HepG2 (cell line): ENCODE measurements at regions not wholly inside any gene's neighbourhood (a gene's known extent, or its start where the extent isn't known, plus 50 kb on each side); places are given as distances from the start of the nearest gene placed in this dataset.

ENCODE experiments used
- ATAC-seq: fragments of 200-7000 bp; cut with Tn5 transposase; 3 replicates; pipeline ENCODE4 v1.9.1; 2020; ENCODE audit warnings: mild to moderate bottlenecking, moderate library complexity
- BruUV-seq: library from RNA; stranded (reverse); fragments of 400-500 nt; replicated peaks from 2 replicates; lab custom pipeline; 2021; lab: Mats Ljungman, UMichigan
- CTCF ChIA-PET: fragments of 300-600 bp; formaldehyde crosslinking; extraction: SDS; loops from one replicate; lab custom pipeline; 2021; ENCODE audit warnings: low total read pairs, inconsistent platforms, low intra/inter-chr PET ratio; lab: Yijun Ruan, JAX
- POLR2A ChIA-PET: fragments of 350-600 bp; sonication (Branson Sonifier 250); formaldehyde crosslinking; loops from one replicate; lab custom pipeline; 2020; ENCODE audit warnings: antibody characterized with exemption, inconsistent platforms; lab: Yijun Ruan, JAX
- DNase-seq: peaks from one replicate; pipeline ENCODE4 v3.0.0-alpha.2; 2015; ENCODE audit warnings: low spot score
- FAIRE-seq: peaks from 3 replicates; lab custom pipeline; 2011; peaks lifted over from hg19 to GRCh38; lab: Jason Lieb, UNC
- H2AFZ ChIP-seq: one replicate; pipeline ENCODE4 v1.6.1; 2011; ENCODE audit warnings: low read length, inconsistent platforms
- H3K27ac ChIP-seq: fragments of 300-600 bp; 3 replicates; pipeline ENCODE4 v1.8.0; 2011; ENCODE audit warnings: mixed run types, mild to moderate bottlenecking, mixed read lengths, low read length, inconsistent platforms; ENCODE audit not compliant: insufficient read depth; ENCODE audit errors: extremely low read length
- H3K27me3 ChIP-seq, 2 experiments: fragments of 200-600 bp in 1 of 2; 2 replicates in 1 of 2; 3 replicates in 1 of 2; pipeline versions ENCODE4 v1.6.0 to v1.8.0; 2011; ENCODE audit warnings: low read length in 2 of 2, mild to moderate bottlenecking in 2 of 2, moderate library complexity in 2 of 2, inconsistent platforms in 1 of 2; ENCODE audit not compliant: insufficient read depth in 2 of 2, control insufficient read depth in 1 of 2
- H3K36me3 ChIP-seq, 2 experiments: fragments of 200-600 bp in 1 of 2; replicated peaks in 1 of 2; 2 replicates in 1 of 2; 3 replicates in 1 of 2; pipeline versions ENCODE4 v1.5.1 to v1.8.0; 2011; ENCODE audit warnings: low read length in 2 of 2, inconsistent platforms in 1 of 2; ENCODE audit not compliant: insufficient read depth in 2 of 2, control insufficient read depth in 1 of 2
- H3K4me1 ChIP-seq: 2 replicates; pipeline ENCODE4 v1.5.1; 2012; ENCODE audit warnings: low read length, inconsistent platforms; ENCODE audit not compliant: insufficient read depth
- H3K4me2 ChIP-seq: 2 replicates; pipeline ENCODE4 v1.6.0; 2011; ENCODE audit warnings: low read depth, low read length, inconsistent platforms
- H3K4me3 ChIP-seq, 3 experiments: fragments of 200-600 bp in 1 of 3; sonication (generic), shearing (Covaris generic) in 1 of 3; replicated peaks in 1 of 3; 2 replicates each; pipeline ENCODE4 v1.5.1; 2011 to 2016; ENCODE audit warnings: low read length in 3 of 3, inconsistent platforms in 2 of 3, low read depth in 2 of 3, mild to moderate bottlenecking in 2 of 3, control low read depth in 1 of 3, mixed read lengths in 1 of 3; ENCODE audit not compliant: insufficient read depth in 1 of 3
- H3K79me2 ChIP-seq: one replicate; pipeline ENCODE4 v1.6.1; 2011; ENCODE audit warnings: low read length, inconsistent platforms; ENCODE audit not compliant: insufficient read depth
- H3K9ac ChIP-seq: 2 replicates; pipeline ENCODE4 v1.6.0; 2011; ENCODE audit warnings: mild to moderate bottlenecking, low read depth, low read length, inconsistent platforms; ENCODE audit not compliant: insufficient read depth
- H3K9me3 ChIP-seq: 2 replicates; pipeline ENCODE4 v1.5.1; 2012; ENCODE audit warnings: mild to moderate bottlenecking, low read length
- H4K20me1 ChIP-seq: 2 replicates; pipeline ENCODE4 v1.6.0; 2011; ENCODE audit warnings: inconsistent platforms, mild to moderate bottlenecking, low read length, moderate library complexity; ENCODE audit not compliant: insufficient read depth
- FOSL1 ChIP-seq: sonication (generic); formaldehyde crosslinking; IDR thresholded peaks from 2 replicates; pipeline ENCODE4 v1.9.0; 2021; ENCODE audit warnings: missing genetic modification reagents, borderline replicate concordance
- NFE2L2 ChIP-seq: fragments of 150-350 bp; IDR thresholded peaks from 2 replicates; pipeline ENCODE4 v1.6.1; 2014; ENCODE audit warnings: low read length
- PAX8 ChIP-seq: sonication (generic); formaldehyde crosslinking; IDR thresholded peaks from 2 replicates; pipeline ENCODE4 v1.8.0; 2022; ENCODE audit warnings: mild to moderate bottlenecking, missing genetic modification reagents, borderline replicate concordance
- PITX1 ChIP-seq: sonication (generic); formaldehyde crosslinking; IDR thresholded peaks from 2 replicates; pipeline ENCODE4 v1.5.1; 2020; ENCODE audit warnings: mild to moderate bottlenecking, missing genetic modification reagents
- RAD21 ChIP-seq: fragments of 450-650 bp; formaldehyde crosslinking; IDR thresholded peaks from 2 replicates; pipeline ENCODE4 v1.5.0; 2020; ENCODE audit warnings: mild to moderate bottlenecking
- SETDB1 ChIP-seq: sonication (generic); formaldehyde crosslinking; IDR thresholded peaks from 2 replicates; pipeline ENCODE4 v1.5.1; 2020; ENCODE audit warnings: missing genetic modification reagents, mild to moderate bottlenecking, borderline replicate concordance
- SIX1 ChIP-seq: sonication (generic); formaldehyde crosslinking; IDR thresholded peaks from 2 replicates; pipeline ENCODE4 v1.4.0; 2020; ENCODE audit warnings: missing genetic modification reagents, borderline replicate concordance
- SMARCC2 ChIP-seq: fragments of 450-650 bp; IDR thresholded peaks from 2 replicates; pipeline ENCODE4 v1.6.1; 2017; ENCODE audit warnings: antibody characterized with exemption, mild to moderate bottlenecking
- SRSF4 ChIP-seq: fragments of 200-400 bp; formaldehyde crosslinking; IDR thresholded peaks from one replicate; pipeline ENCODE4 v1.6.1; 2018; ENCODE audit warnings: mild to moderate bottlenecking, low read depth, low read length, moderate library complexity; ENCODE audit not compliant: poor library complexity, severe bottlenecking
- SUZ12 ChIP-seq: fragments of 150-350 bp; IDR thresholded peaks from 2 replicates; pipeline ENCODE4 v1.6.1; 2014; ENCODE audit warnings: low read depth, low read length
- ZBTB43 ChIP-seq: sonication (generic); formaldehyde crosslinking; conservative IDR thresholded peaks from 2 replicates; pipeline ENCODE4 v1.4.0; 2020; ENCODE audit warnings: missing genetic modification reagents
- ZNF282 ChIP-seq: fragments of 450-650 bp; IDR thresholded peaks from 2 replicates; pipeline ENCODE4 v1.6.1; 2018; ENCODE audit not compliant: partially characterized antibody
- ZNF350 ChIP-seq: sonication (generic); formaldehyde crosslinking; IDR thresholded peaks from 2 replicates; pipeline ENCODE4 v1.4.0; 2020; ENCODE audit warnings: mild to moderate bottlenecking, low read depth, missing genetic modification reagents, borderline replicate concordance
- ZSCAN31 ChIP-seq: sonication (generic); formaldehyde crosslinking; IDR thresholded peaks from 2 replicates; pipeline ENCODE4 v1.5.0; 2020; ENCODE audit warnings: low read depth, mild to moderate bottlenecking, missing genetic modification reagents
- WGBS: methylation state at CpG from one replicate; pipeline ENCODE4 v1.1.6; 2017; ENCODE audit warnings: low lambda C conversion rate; 5-methylcytosine and 5-hydroxymethylcytosine counted together
- in situ Hi-C: cut with HindIII; loops from 2 replicates; pipeline ENCODE4 v1.10.0; 2017; ENCODE audit warnings: low pct_unique_long_range_greater_than_20kb; ENCODE audit not compliant: extremely low pct_ligation_motif_present
- intact Hi-C: fragments of 100-400 bp; cut with micrococcal nuclease; formaldehyde crosslinking; loops from one replicate; pipeline ENCODE4 v1.10.0; 2022; ENCODE audit not compliant: unreplicated experiment
- TF ChIP-seq, protein P1 (sequence below): sonication (generic); formaldehyde crosslinking; IDR thresholded peaks from 2 replicates; pipeline ENCODE4 v1.4.0; 2020; ENCODE audit warnings: low read depth, mild to moderate bottlenecking, missing genetic modification reagents
- TF ChIP-seq, protein P2 (sequence below): sonication (generic); formaldehyde crosslinking; IDR thresholded peaks from 2 replicates; pipeline ENCODE4 v1.9.0; 2021; ENCODE audit warnings: missing genetic modification reagents, borderline replicate concordance
- TF ChIP-seq, protein P3 (sequence below): sonication (generic); formaldehyde crosslinking; IDR thresholded peaks from 2 replicates; pipeline ENCODE4 v1.8.0; 2022; ENCODE audit warnings: missing genetic modification reagents, mild to moderate bottlenecking, moderate library complexity, borderline replicate concordance

GRCh38 chr6:109238396-109238795, 143.1 kb downstream of the CEP57L1 start:
- FAIRE-seq = no peak
- POLR2A ChIA-PET = no interaction called here
- Histone ChIP-seq H4K20me1 (no peaks in the 10 kb centered on the region), H3K27me3 (no peaks in the 10 kb centered on the region), H3K27ac (no peak overlapping the region), H3K4me2 (no peak overlapping the region), H3K79me2 (no peaks in the 10 kb centered on the region), H3K4me1 (peaks cover 48% of the 10 kb centered on the region), H3K9ac (no peak overlapping the region), H3K4me3 (no peak overlapping the region), H3K36me3 (no peaks in the 10 kb centered on the region), H2AFZ (no peak overlapping the region), H3K9me3 (no peaks in the 10 kb centered on the region)
- no peak for DNase-seq
- TF ChIP-seq ZSCAN31 (no peak), SMARCC2 (no peak), SIX1 (CRISPR knock-in tag) (no peak), ZNF282 (no peak), ZBTB43 (CRISPR knock-in tag) (no peak), NFE2L2 (no peak), PAX8 (CRISPR knock-in tag) (no peak), SUZ12 (no peak), ZNF350 (CRISPR knock-in tag) (no peak), SETDB1 (no peak), SRSF4 (no peak), PITX1 (no peak), RAD21 (CRISPR knock-in tag) (no peak), FOSL1 (CRISPR knock-in tag) (no peak)
- TF ChIP-seq, protein P1, sequence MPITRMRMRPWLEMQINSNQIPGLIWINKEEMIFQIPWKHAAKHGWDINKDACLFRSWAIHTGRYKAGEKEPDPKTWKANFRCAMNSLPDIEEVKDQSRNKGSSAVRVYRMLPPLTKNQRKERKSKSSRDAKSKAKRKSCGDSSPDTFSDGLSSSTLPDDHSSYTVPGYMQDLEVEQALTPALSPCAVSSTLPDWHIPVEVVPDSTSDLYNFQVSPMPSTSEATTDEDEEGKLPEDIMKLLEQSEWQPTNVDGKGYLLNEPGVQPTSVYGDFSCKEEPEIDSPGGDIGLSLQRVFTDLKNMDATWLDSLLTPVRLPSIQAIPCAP (CRISPR knock-in tag) = no peak
- TF ChIP-seq, protein P2, sequence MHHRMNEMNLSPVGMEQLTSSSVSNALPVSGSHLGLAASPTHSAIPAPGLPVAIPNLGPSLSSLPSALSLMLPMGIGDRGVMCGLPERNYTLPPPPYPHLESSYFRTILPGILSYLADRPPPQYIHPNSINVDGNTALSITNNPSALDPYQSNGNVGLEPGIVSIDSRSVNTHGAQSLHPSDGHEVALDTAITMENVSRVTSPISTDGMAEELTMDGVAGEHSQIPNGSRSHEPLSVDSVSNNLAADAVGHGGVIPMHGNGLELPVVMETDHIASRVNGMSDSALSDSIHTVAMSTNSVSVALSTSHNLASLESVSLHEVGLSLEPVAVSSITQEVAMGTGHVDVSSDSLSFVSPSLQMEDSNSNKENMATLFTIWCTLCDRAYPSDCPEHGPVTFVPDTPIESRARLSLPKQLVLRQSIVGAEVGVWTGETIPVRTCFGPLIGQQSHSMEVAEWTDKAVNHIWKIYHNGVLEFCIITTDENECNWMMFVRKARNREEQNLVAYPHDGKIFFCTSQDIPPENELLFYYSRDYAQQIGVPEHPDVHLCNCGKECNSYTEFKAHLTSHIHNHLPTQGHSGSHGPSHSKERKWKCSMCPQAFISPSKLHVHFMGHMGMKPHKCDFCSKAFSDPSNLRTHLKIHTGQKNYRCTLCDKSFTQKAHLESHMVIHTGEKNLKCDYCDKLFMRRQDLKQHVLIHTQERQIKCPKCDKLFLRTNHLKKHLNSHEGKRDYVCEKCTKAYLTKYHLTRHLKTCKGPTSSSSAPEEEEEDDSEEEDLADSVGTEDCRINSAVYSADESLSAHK (CRISPR knock-in tag) = no peak
- TF ChIP-seq, protein P3, sequence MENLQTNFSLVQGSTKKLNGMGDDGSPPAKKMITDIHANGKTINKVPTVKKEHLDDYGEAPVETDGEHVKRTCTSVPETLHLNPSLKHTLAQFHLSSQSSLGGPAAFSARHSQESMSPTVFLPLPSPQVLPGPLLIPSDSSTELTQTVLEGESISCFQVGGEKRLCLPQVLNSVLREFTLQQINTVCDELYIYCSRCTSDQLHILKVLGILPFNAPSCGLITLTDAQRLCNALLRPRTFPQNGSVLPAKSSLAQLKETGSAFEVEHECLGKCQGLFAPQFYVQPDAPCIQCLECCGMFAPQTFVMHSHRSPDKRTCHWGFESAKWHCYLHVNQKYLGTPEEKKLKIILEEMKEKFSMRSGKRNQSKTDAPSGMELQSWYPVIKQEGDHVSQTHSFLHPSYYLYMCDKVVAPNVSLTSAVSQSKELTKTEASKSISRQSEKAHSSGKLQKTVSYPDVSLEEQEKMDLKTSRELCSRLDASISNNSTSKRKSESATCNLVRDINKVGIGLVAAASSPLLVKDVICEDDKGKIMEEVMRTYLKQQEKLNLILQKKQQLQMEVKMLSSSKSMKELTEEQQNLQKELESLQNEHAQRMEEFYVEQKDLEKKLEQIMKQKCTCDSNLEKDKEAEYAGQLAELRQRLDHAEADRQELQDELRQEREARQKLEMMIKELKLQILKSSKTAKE (CRISPR knock-in tag) = no peak
- BruUV-seq = no TSS peak
- intact Hi-C loops (loop anchor here (5.0 kb wide), 1 partner anchor 51 kb away; no protein-coding TSS in a partner anchor), in situ Hi-C loops (no loop called here)
- ATAC-seq = no peak
- CTCF ChIA-PET = no interaction called here
- 70% methylated on average over 3 of the region's 3 CpGs for WGBS
